H1 (cell line): ENCODE measurements at regions not wholly inside any gene's neighbourhood (a gene's known extent, or its start where the extent isn't known, plus 50 kb on each side); places are given as distances from the start of the nearest gene placed in this dataset.

Source experiments
- CTCF ChIA-PET: fragments of 300-600 bp; sonication (Branson Sonifier 250); formaldehyde crosslinking; loops from one replicate; lab custom pipeline; 2021; ENCODE audit not compliant: partially characterized antibody; lab: Charles Lee
- POLR2A ChIA-PET: fragments of 300-600 bp; sonication (Branson Sonifier 250); formaldehyde crosslinking; loops from one replicate; lab custom pipeline; 2021; ENCODE audit warnings: inconsistent platforms; ENCODE audit not compliant: partially characterized antibody; lab: Charles Lee
- DNase-seq, 2 experiments: peaks; one replicate each; pipeline versions ENCODE4 v3.0.0 to v3.0.0-alpha.2; 2010 to 2022; ENCODE audit warnings: low spot score in 2 of 2, low read depth in 1 of 2, mixed read lengths in 1 of 2
- FAIRE-seq: peaks from 2 replicates; lab custom pipeline; 2011; peaks lifted over from hg19 to GRCh38; lab: Jason Lieb, UNC
- H2AFZ ChIP-seq: 2 replicates; pipeline ENCODE4 v1.8.1; 2012; ENCODE audit warnings: low read length, inconsistent platforms
- H2AK5ac ChIP-seq: 2 replicates; pipeline ENCODE4 v1.6.1; 2013; ENCODE audit warnings: low read depth, low read length
- H2BK120ac ChIP-seq: replicated peaks from 2 replicates; pipeline ENCODE3; 2013; ENCODE audit warnings: low read depth, low read length, inconsistent platforms
- H2BK12ac ChIP-seq: 2 replicates; pipeline ENCODE4 v1.6.1; 2013; ENCODE audit warnings: low read depth, low read length
- H2BK15ac ChIP-seq: 2 replicates; pipeline ENCODE4 v1.6.1; 2013; ENCODE audit warnings: low read length
- H2BK20ac ChIP-seq: 2 replicates; pipeline ENCODE4 v1.6.1; 2013; ENCODE audit warnings: low read length
- H2BK5ac ChIP-seq: 2 replicates; pipeline ENCODE4 v1.6.1; 2013; ENCODE audit warnings: low read depth, low read length
- H3K14ac ChIP-seq: 2 replicates; pipeline ENCODE4 v1.6.1; 2013; ENCODE audit warnings: inconsistent platforms; ENCODE audit not compliant: insufficient read length
- H3K18ac ChIP-seq: 2 replicates; pipeline ENCODE4 v1.6.1; 2013; ENCODE audit warnings: low read length; ENCODE audit errors: extremely low read depth
- H3K23ac ChIP-seq: 2 replicates; pipeline ENCODE4 v1.6.1; 2013; ENCODE audit warnings: inconsistent platforms; ENCODE audit not compliant: insufficient read length
- H3K23me2 ChIP-seq: 2 replicates; pipeline ENCODE4 v1.6.1; 2013; ENCODE audit warnings: low read depth, low read length
- H3K27ac ChIP-seq: 2 replicates; pipeline ENCODE4 v1.6.1; 2011; ENCODE audit warnings: low read depth, low read length, inconsistent platforms
- H3K27me3 ChIP-seq, 4 experiments: replicated peaks in 1 of 4; 1 replicate in 1 of 4; 2 replicates in 3 of 4; pipeline versions ENCODE4 v1.6.1 to v1.8.1; 2011 to 2013; ENCODE audit warnings: low read length in 3 of 4, mild to moderate bottlenecking in 3 of 4, inconsistent platforms in 2 of 4, mixed read lengths in 2 of 4, moderate library complexity in 1 of 4; ENCODE audit not compliant: control insufficient read depth in 3 of 4, insufficient read depth in 3 of 4; ENCODE audit errors: extremely low read depth in 1 of 4
- H3K36me3 ChIP-seq, 4 experiments: 2 replicates each; pipeline versions ENCODE4 v1.6.1 to v1.8.1; 2011 to 2013; ENCODE audit warnings: mild to moderate bottlenecking in 4 of 4, low read length in 3 of 4, moderate library complexity in 2 of 4, control low read depth in 1 of 4, inconsistent platforms in 1 of 4; ENCODE audit not compliant: insufficient read depth in 4 of 4, control insufficient read depth in 2 of 4
- H3K4ac ChIP-seq: replicated peaks from 2 replicates; pipeline ENCODE3; 2013; ENCODE audit warnings: low read length, low read depth, mixed read lengths, inconsistent platforms; ENCODE audit not compliant: insufficient read length
- H3K4me1 ChIP-seq, 4 experiments: replicated peaks in 1 of 4; 1 replicate in 1 of 4; 2 replicates in 3 of 4; pipeline versions ENCODE4 v1.6.1 to v1.8.1; 2011 to 2013; ENCODE audit warnings: low read length in 3 of 4, inconsistent platforms in 2 of 4, mixed read lengths in 1 of 4; ENCODE audit not compliant: insufficient read depth in 4 of 4, control insufficient read depth in 3 of 4
- H3K4me2 ChIP-seq, 2 experiments: 2 replicates each; pipeline versions ENCODE4 v1.6.1 to v1.8.1; 2011 to 2013; ENCODE audit warnings: low read depth in 2 of 2, low read length in 2 of 2, control low read depth in 1 of 2, inconsistent platforms in 1 of 2, mild to moderate bottlenecking in 1 of 2; ENCODE audit not compliant: insufficient read depth in 1 of 2
- H3K4me3 ChIP-seq, 4 experiments: fragments of 200-600, 300-600 bp in 1 of 4; sonication (generic), shearing (Covaris generic), sonication (Bioruptor Twin) in 1 of 4; 2 replicates each; pipeline versions ENCODE4 v1.5.1 to v1.8.1; 2011 to 2016; ENCODE audit warnings: low read length in 4 of 4, low read depth in 3 of 4, control low read depth in 2 of 4, inconsistent platforms in 2 of 4, mild to moderate bottlenecking in 2 of 4, mixed read lengths in 1 of 4, moderate library complexity in 1 of 4; ENCODE audit not compliant: insufficient read depth in 2 of 4; ENCODE audit errors: extremely low read depth in 1 of 4
- H3K56ac ChIP-seq: replicated peaks from 2 replicates; pipeline ENCODE3; 2013; ENCODE audit warnings: low read depth, mild to moderate bottlenecking, mixed read lengths, low read length, inconsistent platforms; ENCODE audit not compliant: insufficient read length
- H3K79me1 ChIP-seq: 2 replicates; pipeline ENCODE4 v1.6.1; 2013; ENCODE audit warnings: low read depth, low read length, control low read depth
- H3K79me2 ChIP-seq, 2 experiments: 2 replicates each; pipeline versions ENCODE4 v1.6.1 to v1.8.1; 2012 to 2013; ENCODE audit warnings: low read length in 2 of 2, mild to moderate bottlenecking in 2 of 2, inconsistent platforms in 1 of 2; ENCODE audit not compliant: insufficient read depth in 2 of 2, control insufficient read depth in 1 of 2
- H3K9ac ChIP-seq, 4 experiments: replicated peaks in 1 of 4; 1 replicate in 1 of 4; 2 replicates in 3 of 4; pipeline versions ENCODE4 v1.6.1 to v1.8.1; 2011 to 2013; ENCODE audit warnings: low read depth in 3 of 4, low read length in 3 of 4, control low read depth in 2 of 4, mild to moderate bottlenecking in 2 of 4, moderate library complexity in 2 of 4, inconsistent platforms in 1 of 4; ENCODE audit errors: extremely low read depth in 1 of 4
- H3K9me3 ChIP-seq, 2 experiments: 2 replicates each; pipeline versions ENCODE4 v1.6.1 to v1.8.1; 2012 to 2013; ENCODE audit warnings: mild to moderate bottlenecking in 2 of 2, moderate library complexity in 2 of 2, control low read depth in 1 of 2, inconsistent platforms in 1 of 2, low read depth in 1 of 2, low read length in 1 of 2, mixed read lengths in 1 of 2; ENCODE audit not compliant: insufficient read depth in 2 of 2
- H4K20me1 ChIP-seq, 2 experiments: replicated peaks in 1 of 2; 2 replicates each; pipeline versions ENCODE3 to v1.8.1; 2011 to 2013; ENCODE audit warnings: inconsistent platforms in 2 of 2, low read length in 2 of 2, mild to moderate bottlenecking in 1 of 2; ENCODE audit not compliant: insufficient read depth in 2 of 2, control insufficient read depth in 1 of 2
- H4K5ac ChIP-seq: 2 replicates; pipeline ENCODE4 v1.6.1; 2013; ENCODE audit warnings: low read length, low read depth, mixed read lengths, inconsistent platforms; ENCODE audit not compliant: insufficient read length
- H4K8ac ChIP-seq: 2 replicates; pipeline ENCODE4 v1.8.0; 2013; ENCODE audit warnings: mild to moderate bottlenecking, moderate library complexity, low read length, inconsistent platforms; ENCODE audit not compliant: insufficient read depth; ENCODE audit errors: extremely low read depth
- H4K91ac ChIP-seq: replicated peaks from 2 replicates; pipeline ENCODE3; 2013; ENCODE audit warnings: low read length, mixed read lengths, inconsistent platforms; ENCODE audit not compliant: insufficient read length
- CHD2 ChIP-seq: IDR thresholded peaks from 2 replicates; pipeline ENCODE4 v1.6.1; 2012; ENCODE audit warnings: low read length, improper control_type of control experiment
- CTCF ChIP-seq, 3 experiments: IDR thresholded peaks; 1 replicate in 2 of 3; 2 replicates in 1 of 3; pipeline versions ENCODE4 v1.5.1 to v1.6.1; 2011; ENCODE audit warnings: low read length in 3 of 3, mild to moderate bottlenecking in 3 of 3, inconsistent platforms in 2 of 3, low read depth in 1 of 3, moderate library complexity in 1 of 3; ENCODE audit not compliant: insufficient read depth in 1 of 3; ENCODE audit errors: control extremely low read depth in 1 of 3
- FOSL1 ChIP-seq: IDR thresholded peaks from 2 replicates; pipeline ENCODE4 v1.6.1; 2011; ENCODE audit warnings: mild to moderate bottlenecking, low read depth, low read length, moderate library complexity; ENCODE audit not compliant: insufficient read depth
- GABPA ChIP-seq: IDR thresholded peaks from 2 replicates; pipeline ENCODE4 v1.6.1; 2011; ENCODE audit warnings: mild to moderate bottlenecking, low read length, moderate library complexity, borderline replicate concordance; ENCODE audit not compliant: insufficient read depth
- GTF2F1 ChIP-seq: IDR thresholded peaks from 2 replicates; pipeline ENCODE4 v1.6.1; 2012; ENCODE audit warnings: low read depth, low read length, improper control_type of control experiment, borderline replicate concordance
- SP2 ChIP-seq: IDR thresholded peaks from 2 replicates; pipeline ENCODE4 v1.6.1; 2012; ENCODE audit warnings: mild to moderate bottlenecking, low read length, inconsistent platforms
- SUZ12 ChIP-seq: fragments of 200-600 bp; sonication (generic); IDR thresholded peaks from 2 replicates; pipeline ENCODE4 v1.6.1; 2012; ENCODE audit warnings: mild to moderate bottlenecking, inconsistent platforms, low read length, moderate library complexity, mixed read lengths
- TAF7 ChIP-seq: optimal IDR thresholded peaks from 2 replicates; pipeline ENCODE3; 2011; ENCODE audit warnings: low read depth, mild to moderate bottlenecking, inconsistent platforms, low read length, moderate library complexity, borderline replicate concordance
- TBP ChIP-seq: IDR thresholded peaks from 2 replicates; pipeline ENCODE4 v1.6.1; 2011; ENCODE audit warnings: low read depth, low read length, improper control_type of control experiment
- WGBS, 2 experiments: shearing (Covaris generic) in 1 of 2; methylation state at CpG; one replicate each; pipeline versions ENCODE4 v1.1.6 to v1.1.7; 2013 to 2015; ENCODE audit warnings: low lambda C conversion rate in 2 of 2, mixed read lengths in 2 of 2, inconsistent platforms in 1 of 2, low coverage in 1 of 2, missing lambda C conversion rate in 1 of 2; ENCODE audit not compliant: insufficient replicate concordance in 2 of 2, insufficient coverage in 1 of 2, insufficient read length in 1 of 2; ENCODE audit errors: extremely low coverage in 1 of 2, missing lambda C conversion rate in 1 of 2; 5-methylcytosine and 5-hydroxymethylcytosine counted together
- TF ChIP-seq, protein P1 (sequence below): IDR thresholded peaks from 2 replicates; pipeline ENCODE4 v1.6.1; 2012; ENCODE audit warnings: inconsistent platforms
- TF ChIP-seq, protein P2 (sequence below): IDR thresholded peaks from 2 replicates; pipeline ENCODE4 v1.6.1; 2011; ENCODE audit warnings: low read length, improper control_type of control experiment

GRCh38 chr5:176131771-176132170 is 106.5 kb upstream of the SIMC1 start:
- Histone ChIP-seq H3K18ac (no peak overlapping the region), H4K5ac (no peak overlapping the region), H2BK5ac (no peak overlapping the region), H2BK20ac (no peak overlapping the region), H3K27ac (no peak overlapping the region), H3K4ac (no peak overlapping the region), H4K8ac (no peak overlapping the region), H4K20me1 (no peaks in the 10 kb centered on the region), H3K27me3 (peaks cover 4 to 33% (median 29%) of the 10 kb centered on the region in 4 experiments), H3K9ac (no peak overlapping the region), H2BK12ac (no peak overlapping the region), H3K23me2 (peaks cover 9% of the 10 kb centered on the region; the same call in 1 of the 2 replicates), H3K4me3 (no peak overlapping the region), H3K4me2 (no peak overlapping the region), H3K36me3 (no peaks in the 10 kb centered on the region), H3K9me3 (no peaks in the 10 kb centered on the region), H2AFZ (no peak overlapping the region), H2AK5ac (no peak overlapping the region), H3K79me2 (no peaks in the 10 kb centered on the region), H3K4me1 (peaks cover 2 to 6% (median 4%) of the 10 kb centered on the region in 4 experiments; a peak in 6 of 7 replicates), H2BK15ac (no peak overlapping the region), H3K56ac (no peak overlapping the region), H2BK120ac (no peak overlapping the region), H4K91ac (no peak overlapping the region), H3K79me1 (no peaks in the 10 kb centered on the region), H3K23ac (no peak overlapping the region), H3K14ac (no peak overlapping the region)
- CTCF ChIA-PET: interaction anchor here (0.8 to 1.3 kb wide), 2 partner anchors 12 to 23 kb away, joined by 3 read pairs; no protein-coding TSS in a partner anchor
- DNase-seq: no peak
- POLR2A ChIA-PET: no interaction called here
- 83% methylated on average over 1 of the region's 1 CpG; no CpG with 5 or more reads in 1 of the 2 experiments for WGBS, 2 experiments
- FAIRE-seq: no peak
- no peak for TF ChIP-seq SUZ12
- TF ChIP-seq TAF7: no peak
- no peak for TF ChIP-seq GTF2F1
- no peak for TF ChIP-seq CHD2
- TF ChIP-seq, protein P1, sequence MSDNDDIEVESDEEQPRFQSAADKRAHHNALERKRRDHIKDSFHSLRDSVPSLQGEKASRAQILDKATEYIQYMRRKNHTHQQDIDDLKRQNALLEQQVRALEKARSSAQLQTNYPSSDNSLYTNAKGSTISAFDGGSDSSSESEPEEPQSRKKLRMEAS: no peak
- TF ChIP-seq, protein P2, sequence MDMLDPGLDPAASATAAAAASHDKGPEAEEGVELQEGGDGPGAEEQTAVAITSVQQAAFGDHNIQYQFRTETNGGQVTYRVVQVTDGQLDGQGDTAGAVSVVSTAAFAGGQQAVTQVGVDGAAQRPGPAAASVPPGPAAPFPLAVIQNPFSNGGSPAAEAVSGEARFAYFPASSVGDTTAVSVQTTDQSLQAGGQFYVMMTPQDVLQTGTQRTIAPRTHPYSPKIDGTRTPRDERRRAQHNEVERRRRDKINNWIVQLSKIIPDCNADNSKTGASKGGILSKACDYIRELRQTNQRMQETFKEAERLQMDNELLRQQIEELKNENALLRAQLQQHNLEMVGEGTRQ: no peak
- no peak for TF ChIP-seq CTCF (IDR thresholded peaks at IDR 0.05; ENCODE audit: control extremely low read depth in 1 of 3, insufficient read depth in 1 of 3, low read depth in 1 of 3, low read length in 3 of 3)
- TF ChIP-seq SP2: no peak
- no peak for TF ChIP-seq GABPA
- TF ChIP-seq FOSL1: no peak
- TF ChIP-seq TBP: no peak
